ENCODE measurements at regions not wholly inside any gene's neighbourhood (a gene's known extent, or its start where the extent isn't known, plus 50 kb on each side); places are given as distances from the start of the nearest gene placed in this dataset.

DNA sequence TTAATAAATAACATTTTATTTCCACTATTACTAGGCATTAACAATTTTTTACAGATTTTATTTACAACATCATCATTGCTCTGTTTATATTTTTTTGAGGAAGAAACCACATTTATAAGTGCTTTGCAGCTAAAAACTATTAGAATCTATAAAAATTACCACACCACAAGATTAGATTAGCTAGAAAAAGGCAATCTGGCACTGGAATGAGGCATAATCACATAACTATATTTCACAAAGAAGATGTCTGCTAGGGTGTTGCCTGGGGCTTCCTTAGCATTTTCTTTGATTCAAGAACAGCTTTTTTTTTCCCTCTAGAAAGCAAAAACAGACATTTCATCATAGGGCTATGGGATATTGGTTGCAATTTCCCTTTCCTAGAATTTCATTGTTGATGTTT lies 2169.2 kb downstream of the MRPL39 start:
- DNase-seq, result no peak

DNA sequence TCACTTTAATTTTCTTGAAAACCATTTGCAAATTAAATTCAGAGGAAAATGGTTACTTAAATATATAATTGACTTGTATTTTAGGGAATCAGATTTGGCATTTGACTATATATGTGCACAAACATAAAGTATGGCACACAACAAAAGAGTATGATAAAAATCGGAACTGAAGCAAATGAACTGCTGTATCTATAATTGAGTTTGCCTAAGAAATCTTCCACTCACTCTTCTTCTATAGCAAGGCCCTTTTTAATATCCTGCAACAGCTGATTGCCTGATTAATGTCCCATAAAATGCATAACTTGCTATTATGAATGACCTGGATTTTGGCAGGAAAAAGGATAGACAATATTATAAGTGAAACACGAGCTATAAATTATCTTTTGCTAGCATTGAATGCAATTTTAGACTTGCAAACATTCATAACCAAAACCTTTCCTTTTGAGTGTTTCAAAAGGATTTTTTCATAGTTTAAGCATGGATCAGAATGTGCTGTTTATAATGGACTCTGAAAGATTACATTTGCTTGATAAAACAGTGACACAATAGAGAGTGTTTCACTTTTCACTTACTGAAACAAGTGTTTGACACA lies 2204.3 kb downstream of the MRPL39 start:
- DNase-seq, result no peak

- no peak for DNase-seq
Observed at GRCh38 chr21:23401278-23401677, 2206.0 kb downstream of the MRPL39 start.

DNA sequence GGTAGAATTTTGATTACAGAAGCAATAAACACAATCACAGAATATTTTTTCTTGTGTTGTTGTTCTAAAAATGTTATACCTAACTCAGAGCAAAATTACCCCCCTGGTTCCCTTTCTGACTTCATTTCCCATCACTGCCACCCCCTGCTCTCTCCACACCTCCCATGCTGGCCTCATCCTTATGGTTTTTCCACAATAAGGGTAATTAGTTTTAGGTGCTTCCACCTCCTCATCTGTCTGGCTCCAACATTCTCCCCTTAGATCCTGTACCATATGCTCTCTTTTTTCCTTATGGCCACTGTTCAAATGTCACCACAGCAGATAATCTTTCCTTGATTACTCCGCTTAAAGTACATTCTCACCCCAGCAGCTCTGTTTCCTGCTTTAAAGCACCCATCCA lies 2208.6 kb downstream of the MRPL39 start:
- DNase-seq, result no peak

DNA sequence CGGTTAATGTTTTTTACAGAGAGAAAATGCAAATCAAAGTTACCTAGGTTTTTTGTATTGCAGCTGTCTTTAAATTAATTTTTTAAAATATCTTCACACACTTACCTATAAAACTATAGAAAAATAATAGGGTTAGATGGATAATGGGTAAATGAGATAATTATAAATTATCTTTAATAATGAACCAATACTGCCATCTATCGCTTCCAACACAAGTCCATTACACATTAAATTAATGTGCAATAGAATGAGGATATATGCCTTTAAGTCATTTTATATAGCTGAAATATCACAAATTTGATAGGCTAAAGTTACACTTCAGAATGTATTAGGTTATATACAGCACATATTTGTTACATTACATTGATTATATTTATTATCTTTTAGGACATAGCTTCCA lies 2212.8 kb downstream of the MRPL39 start:
- no peak for DNase-seq

DNA sequence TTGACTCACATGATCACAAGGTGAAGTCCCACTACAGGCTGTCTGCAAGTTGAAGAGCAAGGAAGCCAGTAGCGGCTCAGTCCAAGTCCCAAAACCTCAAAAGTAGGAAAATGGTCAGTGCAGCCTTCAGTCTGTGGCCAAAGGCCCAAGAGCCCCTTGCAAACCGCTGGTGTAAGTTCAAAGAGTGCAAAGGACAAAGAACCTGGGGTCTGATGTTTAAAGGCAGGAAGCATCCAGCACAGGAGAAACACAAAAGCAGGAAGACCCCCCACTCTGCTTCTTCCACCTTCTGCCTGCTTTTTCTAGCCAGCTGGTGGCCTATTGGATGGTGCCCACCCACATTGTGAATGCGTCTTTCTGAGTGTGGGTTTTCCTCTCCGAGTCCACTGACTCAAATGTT lies 2222.6 kb downstream of the MRPL39 start:
- no peak for DNase-seq

DNA sequence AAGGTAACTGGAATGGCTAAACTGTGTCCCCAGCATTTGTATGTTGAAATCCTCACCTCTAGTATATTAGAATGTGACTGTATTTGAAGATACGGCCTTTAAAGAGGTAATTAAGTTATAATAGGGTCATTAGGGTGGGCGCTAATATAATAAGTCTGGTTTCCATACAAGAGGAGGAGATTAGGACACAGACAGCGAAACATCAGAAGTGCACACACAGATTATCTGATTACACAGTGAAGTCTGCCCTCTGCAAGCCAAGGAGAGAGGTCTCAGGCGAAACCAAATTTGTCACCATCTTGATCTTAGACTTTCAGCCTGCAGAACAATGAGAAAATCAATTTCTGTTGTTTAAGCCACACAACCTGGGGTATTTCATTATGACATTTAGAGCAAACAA lies 2233.1 kb downstream of the MRPL39 start:
- no peak for DNase-seq

- DNase-seq, result no peak
Observed at GRCh38 chr21:23356905-23357304, 2250.4 kb downstream of the MRPL39 start.

GRCh38 chr21:23316190-23316589 lies 2291.1 kb downstream of the MRPL39 start:
- no peak for DNase-seq

DNA sequence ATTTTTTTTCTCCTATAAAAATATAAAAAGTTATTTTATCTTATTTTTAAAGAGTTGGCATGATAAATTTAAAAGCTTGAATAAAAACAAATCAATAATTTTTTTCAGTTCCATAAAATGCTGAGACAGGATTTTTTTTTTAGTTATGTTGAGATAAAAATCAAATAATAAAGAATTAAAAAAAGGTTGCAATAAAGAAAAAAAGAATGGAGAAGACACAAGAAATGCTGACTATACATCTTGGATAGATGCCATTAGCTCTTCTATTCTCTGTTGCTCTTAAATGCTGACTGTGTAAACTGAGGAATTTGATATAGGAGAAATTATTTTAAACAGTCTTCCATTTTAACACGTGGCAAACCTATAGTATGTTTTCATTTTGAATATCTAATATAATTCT lies 2298.5 kb downstream of the MRPL39 start:
- DNase-seq, result no peak

- DNase-seq, result no peak
Observed at GRCh38 chr21:23307065-23307464, 2300.2 kb downstream of the MRPL39 start.

- DNase-seq, result no peak
Observed at GRCh38 chr21:23292292-23292691, 2294.1 kb downstream of the NCAM2 start.

GRCh38 chr21:23281917-23282316 lies 2283.7 kb downstream of the NCAM2 start:
- DNase-seq, result no peak

DNA sequence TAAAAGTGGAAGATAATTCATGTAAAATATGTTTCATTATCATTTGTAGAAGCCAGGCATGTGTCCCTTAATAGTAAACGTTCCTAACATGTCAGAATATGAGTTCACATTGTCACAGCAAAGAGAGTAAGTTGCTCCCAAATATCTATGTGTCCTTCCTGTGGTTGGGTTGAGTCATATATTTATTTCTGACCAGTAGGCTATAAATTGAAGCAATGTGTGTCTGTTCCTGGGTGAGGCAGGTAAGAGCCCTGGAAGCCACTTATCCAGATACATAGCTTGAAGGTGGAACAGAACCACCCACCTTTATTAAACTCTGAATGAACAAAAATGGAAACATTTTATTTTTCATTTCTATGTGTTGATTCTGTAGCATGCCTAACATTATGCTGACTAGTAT lies 2251.6 kb downstream of the NCAM2 start:
- no peak for DNase-seq

DNA sequence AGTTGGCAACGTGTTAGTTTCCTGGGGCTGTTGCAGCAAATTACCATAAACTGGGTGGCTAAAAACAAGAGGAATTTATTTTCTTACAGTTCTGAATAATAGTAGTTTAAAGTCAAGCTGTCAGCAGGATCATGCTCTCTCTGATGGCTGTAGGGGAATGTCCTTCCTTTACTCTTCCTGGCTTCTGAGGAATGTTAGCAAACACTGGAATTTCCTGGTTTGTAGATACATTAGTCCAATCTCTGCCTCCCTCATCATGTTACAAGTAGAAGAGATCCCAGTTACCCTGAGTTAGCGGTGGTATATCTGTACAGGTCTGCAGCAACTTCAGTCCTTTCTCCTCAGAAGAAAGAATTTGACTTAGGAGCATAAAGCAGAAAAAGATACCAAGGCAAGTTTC lies 2249.1 kb downstream of the NCAM2 start:
- DNase-seq, result no peak

DNA sequence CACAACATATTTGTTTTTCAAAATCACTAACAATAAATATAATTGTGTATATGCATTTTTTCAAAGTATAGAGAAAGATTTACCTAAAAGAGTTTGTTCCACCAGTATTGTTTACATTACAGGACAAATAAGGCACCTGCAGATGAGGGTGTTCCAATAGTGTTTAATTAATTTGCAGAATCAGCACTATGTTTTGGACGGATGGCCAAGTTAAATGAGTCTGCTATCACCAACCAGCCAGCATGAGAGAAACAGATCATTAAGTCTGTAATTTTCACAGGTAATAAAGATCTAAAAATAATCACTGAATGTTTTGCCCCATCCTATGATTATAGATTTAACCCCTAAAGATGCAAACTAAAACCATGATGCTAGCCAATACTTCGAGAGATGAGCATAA lies 2247.0 kb downstream of the NCAM2 start:
- no peak for DNase-seq

DNA sequence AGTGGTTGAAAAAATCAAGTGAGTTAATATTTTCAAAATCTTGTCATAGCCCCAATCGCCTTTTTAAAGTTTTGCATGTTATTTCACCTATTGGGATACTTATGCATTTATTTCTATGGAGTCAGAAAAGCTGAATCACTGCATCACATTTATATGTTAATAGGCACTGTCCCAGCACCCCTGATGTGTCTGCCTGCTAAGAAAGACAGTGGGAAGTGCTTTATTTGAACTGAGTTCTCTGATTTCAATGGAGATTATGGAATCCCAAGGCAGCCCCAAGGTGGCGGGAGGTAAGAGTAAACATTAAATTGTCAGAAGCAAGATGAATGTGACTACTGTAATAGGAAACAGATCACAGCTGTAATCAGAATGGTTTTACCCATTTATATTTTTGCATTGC lies 2225.7 kb downstream of the NCAM2 start:
- DNase-seq, result no peak

DNA sequence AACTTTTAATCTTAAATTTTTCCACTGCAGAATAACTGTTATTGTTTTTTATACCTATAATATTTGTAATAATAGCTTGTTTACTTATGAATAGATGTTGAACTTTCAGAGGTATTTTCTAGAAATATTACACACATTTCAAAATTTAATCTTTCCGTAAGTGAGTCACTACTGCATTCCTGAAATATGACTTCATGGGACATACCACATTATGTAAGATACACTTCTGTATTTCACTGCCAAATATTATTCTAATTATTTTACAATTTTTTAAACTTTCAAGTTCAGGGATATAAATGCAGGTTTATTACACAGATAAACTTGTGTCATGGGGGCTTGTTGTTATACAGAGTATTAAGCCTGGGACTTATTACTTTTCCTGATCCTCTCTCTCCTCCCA lies 2220.5 kb downstream of the NCAM2 start:
- DNase-seq, result no peak

- no peak for DNase-seq
Observed at GRCh38 chr21:23217597-23217996, 2219.4 kb downstream of the NCAM2 start.

DNA sequence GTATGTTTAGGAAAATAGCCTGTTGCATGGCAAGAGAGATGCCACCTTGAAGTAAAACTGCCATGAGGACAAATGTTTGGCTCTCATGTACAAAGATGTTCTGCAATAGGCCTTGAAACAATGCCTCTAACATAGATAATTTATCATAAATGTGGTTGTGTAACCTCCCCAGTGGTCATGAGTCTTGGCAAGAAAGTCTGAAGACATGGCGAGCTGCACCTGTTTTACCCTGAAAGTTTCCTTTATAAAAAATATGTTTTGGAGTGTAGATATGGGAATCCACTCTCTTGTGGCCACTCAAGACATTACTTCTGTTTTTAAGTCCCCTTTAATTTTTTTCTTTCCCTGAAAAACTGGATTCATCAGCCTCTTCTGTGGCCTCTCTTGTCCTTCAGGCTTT lies 2217.1 kb downstream of the NCAM2 start:
- DNase-seq, result no peak

Measured in left kidney (tissue), 1 donor.